Naive thymus-derived CD8-positive, alpha-beta T cell (primary cell): ENCODE measurements at regions not wholly inside any gene's neighbourhood (a gene's known extent, or its start where the extent isn't known, plus 50 kb on each side); places are given as distances from the start of the nearest gene placed in this dataset.

Source experiments
- ATAC-seq, 2 donors: fragments of 150-1000 bp; cut with Tn5 transposase in 1 of 2; sonication (Bioruptor Pico), chemical (Tn5 transposase) in 1 of 2; 1 replicate in 1 of 2; 2 replicates in 1 of 2; pipeline ENCODE4 v1.10.0; 2021; ENCODE audit warnings: mild to moderate bottlenecking in 2 of 2, moderate library complexity in 2 of 2
- POLR2A ChIA-PET: fragments of 350-600 bp; sonication (Branson Sonifier 250); formaldehyde crosslinking; loops from one replicate; lab custom pipeline; 2021; ENCODE audit warnings: antibody characterized with exemption; lab: Charles Lee
- DNase-seq, 10 donors: peaks; one replicate each; pipeline versions ENCODE4 v3.0.0 to v3.0.0-alpha.2; 2020 to 2022
- H3K27ac Mint-ChIP-seq, 10 donors: one replicate each; pipeline ENCODE4 v1.8.0; 2020 to 2022; ENCODE audit warnings: mild to moderate bottlenecking in 10 of 10, mixed read lengths in 10 of 10, moderate library complexity in 4 of 10, inconsistent platforms in 1 of 10
- H3K27me3 Mint-ChIP-seq, 5 donors: one replicate each; pipeline ENCODE4 v1.8.0; 2021 to 2022; ENCODE audit warnings: mixed read lengths in 5 of 5
- H3K36me3 Mint-ChIP-seq, 3 donors: one replicate each; pipeline ENCODE4 v1.8.0; 2020 to 2022; ENCODE audit warnings: mixed read lengths in 3 of 3, mild to moderate bottlenecking in 2 of 3, inconsistent platforms in 1 of 3
- H3K4me1 Mint-ChIP-seq, 4 donors: one replicate each; pipeline ENCODE4 v1.8.0; 2021 to 2022; ENCODE audit warnings: mixed read lengths in 4 of 4
- H3K4me3 Mint-ChIP-seq, 10 donors: one replicate each; pipeline ENCODE4 v1.8.0; 2020 to 2022; ENCODE audit warnings: mild to moderate bottlenecking in 10 of 10, mixed read lengths in 10 of 10, moderate library complexity in 6 of 10, inconsistent platforms in 1 of 10
- H3K9me3 Mint-ChIP-seq, 9 donors: one replicate each; pipeline ENCODE4 v1.8.0; 2020 to 2022; ENCODE audit warnings: mixed read lengths in 9 of 9, mild to moderate bottlenecking in 3 of 9, inconsistent platforms in 1 of 9, moderate library complexity in 1 of 9

DNA sequence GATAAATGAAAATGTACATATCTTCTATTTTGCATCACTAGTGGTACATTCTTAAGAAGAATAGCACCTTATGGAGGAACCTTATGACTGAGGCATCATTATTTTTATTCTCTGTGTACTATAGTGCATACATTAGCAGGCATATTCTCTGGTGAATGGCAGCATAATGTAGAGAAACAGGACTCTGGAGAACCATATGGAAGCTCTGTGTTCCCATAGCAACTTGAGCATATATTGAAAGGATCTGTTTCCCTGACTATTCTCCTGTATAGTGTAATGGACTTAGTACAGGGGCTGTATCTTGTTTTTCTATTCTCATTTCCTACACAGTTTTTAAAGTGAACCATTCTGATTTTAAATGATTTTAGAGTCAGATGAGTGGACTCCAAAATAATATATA lies 128.4 kb upstream of the SMIM30 start:
- Mint-ChIP-seq H3K27ac (no peak overlapping the region), H3K4me1 (no peaks in the 10 kb centered on the region), H3K27me3 (peaks cover 0 to 11% (median 4%) of the 10 kb centered on the region in 5 donors), H3K4me3 (no peak overlapping the region), H3K9me3 (peaks cover 0 to 18% (median 7%) of the 10 kb centered on the region in 9 donors), H3K36me3 (peaks cover 0 to 8% (median 0%) of the 10 kb centered on the region in 3 donors)
- ATAC-seq (no peak), DNase-seq (no peak)
- POLR2A ChIA-PET = no interaction called here

DNA sequence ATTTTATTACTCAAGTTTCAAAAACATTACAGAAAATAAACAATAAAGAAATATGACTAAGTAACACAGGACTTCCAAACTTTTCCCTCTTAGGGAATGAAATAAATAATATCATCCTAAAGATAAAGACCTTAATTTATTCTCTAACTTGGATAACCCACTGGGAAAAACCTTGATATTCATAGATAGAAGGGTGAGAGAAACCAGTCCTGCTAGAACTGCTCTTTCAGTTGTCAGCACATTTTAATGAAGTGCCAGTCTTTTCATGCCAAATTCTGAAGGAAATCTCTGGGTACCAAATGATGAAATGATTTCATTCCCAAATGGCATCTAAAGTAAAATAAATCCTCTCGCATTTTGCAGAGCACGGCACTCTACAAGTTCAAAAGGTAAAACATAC lies 114.5 kb upstream of the SMIM30 start:
- DNase-seq (no peak), ATAC-seq (no peak)
- H3K27ac Mint-ChIP-seq = no peak overlapping the region
- H3K4me1 Mint-ChIP-seq = no peaks in the 10 kb centered on the region
- H3K9me3 Mint-ChIP-seq = peaks cover 0 to 13% (median 2%) of the 10 kb centered on the region in 9 donors
- POLR2A ChIA-PET = no interaction called here
- no peak overlapping the region for H3K4me3 Mint-ChIP-seq
- H3K27me3 Mint-ChIP-seq = peaks cover 0 to 20% (median 4%) of the 10 kb centered on the region in 5 donors
- H3K36me3 Mint-ChIP-seq = peaks cover 0 to 8% (median 0%) of the 10 kb centered on the region in 3 donors

DNA sequence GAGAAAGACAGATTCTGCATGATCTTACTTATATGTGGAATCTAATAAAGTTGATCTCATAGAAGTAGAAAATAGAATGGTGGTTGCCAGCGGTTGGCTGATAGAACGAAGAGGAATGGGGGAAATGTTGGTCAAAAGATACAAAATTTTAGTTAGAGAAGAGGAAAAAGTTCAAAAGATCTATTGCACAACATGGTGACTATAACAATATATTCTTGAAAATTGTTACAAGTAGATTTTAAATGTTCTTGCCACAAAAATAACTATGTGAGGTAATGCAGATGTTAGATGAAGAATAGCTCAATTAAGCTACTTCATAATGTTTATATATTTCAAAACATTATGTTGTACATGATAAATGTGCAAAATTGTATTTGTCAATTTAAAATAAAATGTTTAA lies 112.3 kb upstream of the SMIM30 start:
- POLR2A ChIA-PET = no interaction called here
- peaks cover 0 to 11% (median 0%) of the 10 kb centered on the region in 3 donors for H3K36me3 Mint-ChIP-seq
- ATAC-seq = no peak
- H3K27ac Mint-ChIP-seq = no peak overlapping the region
- no peak for DNase-seq
- peaks cover 0 to 20% (median 7%) of the 10 kb centered on the region in 9 donors for H3K9me3 Mint-ChIP-seq
- no peak overlapping the region for H3K4me3 Mint-ChIP-seq
- H3K4me1 Mint-ChIP-seq = no peaks in the 10 kb centered on the region
- peaks cover 0 to 15% (median 4%) of the 10 kb centered on the region in 5 donors for H3K27me3 Mint-ChIP-seq

DNA sequence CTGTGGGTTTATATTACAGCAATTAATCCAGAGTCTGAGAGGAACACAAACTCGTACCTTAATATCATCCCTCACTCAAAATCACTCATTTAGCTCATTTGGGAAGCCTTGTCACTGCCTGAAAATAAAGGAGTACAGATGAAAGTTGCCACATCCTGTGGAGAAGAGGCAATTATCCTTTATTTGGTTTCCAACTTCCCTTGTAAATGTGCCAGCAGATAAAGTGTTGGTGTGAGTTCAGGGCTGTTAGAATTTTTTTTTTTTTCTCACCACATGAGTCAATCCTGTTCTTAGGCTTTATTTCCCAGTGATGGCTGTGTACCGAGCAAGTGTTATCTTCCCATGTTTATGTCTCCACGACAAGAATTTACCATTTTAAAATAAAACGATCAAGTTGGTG lies 99.0 kb upstream of the SMIM30 start:
- no peak for ATAC-seq
- no peaks in the 10 kb centered on the region for H3K36me3 Mint-ChIP-seq

DNA sequence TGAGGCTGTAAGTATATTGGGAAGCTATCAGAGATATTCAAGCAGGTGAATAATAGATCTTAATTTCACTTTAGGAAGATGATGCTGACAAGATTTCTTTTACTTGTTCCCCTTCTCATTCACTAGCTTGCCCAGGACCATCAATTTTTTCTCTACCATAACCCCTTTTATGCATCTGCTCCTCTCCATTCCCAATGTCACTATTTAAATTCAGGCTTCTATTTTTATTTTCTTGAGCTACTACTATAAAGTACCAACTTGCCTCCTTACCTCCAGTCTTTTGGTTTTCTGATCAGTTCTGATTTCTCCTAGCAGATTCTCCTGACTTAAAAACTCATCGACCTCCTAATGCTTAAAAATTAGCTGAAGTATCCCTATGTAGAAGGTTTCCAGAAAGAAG lies 97.7 kb upstream of the SMIM30 start:
- Mint-ChIP-seq H3K27ac (no peak overlapping the region), H3K9me3 (peaks cover 0 to 6% (median 0%) of the 10 kb centered on the region in 9 donors), H3K36me3 (no peaks in the 10 kb centered on the region), H3K4me1 (no peaks in the 10 kb centered on the region), H3K27me3 (peaks cover 0 to 8% (median 2%) of the 10 kb centered on the region in 5 donors), H3K4me3 (no peak overlapping the region)
- DNase-seq (no peak), ATAC-seq (no peak)
- POLR2A ChIA-PET = no interaction called here

More for the DNA sequence above, 99.0 kb upstream of the SMIM30 start:
- Mint-ChIP-seq H3K4me1 (no peaks in the 10 kb centered on the region), H3K27me3 (peaks cover 0 to 9% (median 3%) of the 10 kb centered on the region in 5 donors), H3K27ac (no peak overlapping the region), H3K4me3 (no peak overlapping the region), H3K9me3 (peaks cover 0 to 6% (median 0%) of the 10 kb centered on the region in 9 donors)
- POLR2A ChIA-PET = no interaction called here
- no peak for DNase-seq

DNA sequence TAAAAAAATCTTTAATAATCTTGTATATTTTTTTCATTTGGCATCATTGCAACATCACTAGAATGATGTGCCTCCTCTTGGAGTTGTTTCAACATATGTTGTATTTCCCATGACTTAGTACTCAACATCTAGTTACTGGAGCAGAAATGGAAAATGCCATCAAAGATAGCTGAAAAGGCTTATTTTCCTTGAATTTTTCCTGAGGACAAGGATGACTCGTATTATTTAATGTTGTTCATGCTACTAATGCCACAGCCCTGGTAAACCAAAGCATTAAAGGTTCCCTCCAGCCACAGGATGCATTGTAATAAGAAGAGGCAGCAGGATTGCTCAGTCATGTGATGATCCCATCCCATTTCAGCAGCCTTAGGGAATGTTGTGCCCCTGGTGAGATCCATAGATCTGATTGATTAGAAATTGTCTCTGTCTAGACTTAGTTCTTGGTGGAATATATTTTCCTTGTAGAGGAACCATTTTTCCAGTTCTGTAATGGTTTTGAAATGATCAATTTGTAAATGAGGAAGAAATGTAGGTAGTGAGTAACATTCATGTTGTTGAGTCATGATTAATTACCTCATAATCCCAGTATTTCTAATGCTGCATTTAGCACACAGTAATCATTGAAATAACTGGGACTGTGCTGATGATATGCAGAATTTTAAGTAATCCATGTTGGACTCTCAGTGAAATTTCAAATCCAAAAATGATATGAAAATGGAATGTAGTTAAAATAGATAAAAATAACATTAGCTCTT lies 91.3 kb upstream of the SMIM30 start:
- Mint-ChIP-seq H3K4me3 (no peak overlapping the region), H3K27me3 (peaks cover 0 to 10% (median 3%) of the 10 kb centered on the region in 5 donors), H3K4me1 (no peaks in the 10 kb centered on the region), H3K36me3 (no peaks in the 10 kb centered on the region), H3K27ac (no peak overlapping the region), H3K9me3 (no peaks in the 10 kb centered on the region)
- POLR2A ChIA-PET = no interaction called here
- ATAC-seq (no peak), DNase-seq (no peak)

DNA sequence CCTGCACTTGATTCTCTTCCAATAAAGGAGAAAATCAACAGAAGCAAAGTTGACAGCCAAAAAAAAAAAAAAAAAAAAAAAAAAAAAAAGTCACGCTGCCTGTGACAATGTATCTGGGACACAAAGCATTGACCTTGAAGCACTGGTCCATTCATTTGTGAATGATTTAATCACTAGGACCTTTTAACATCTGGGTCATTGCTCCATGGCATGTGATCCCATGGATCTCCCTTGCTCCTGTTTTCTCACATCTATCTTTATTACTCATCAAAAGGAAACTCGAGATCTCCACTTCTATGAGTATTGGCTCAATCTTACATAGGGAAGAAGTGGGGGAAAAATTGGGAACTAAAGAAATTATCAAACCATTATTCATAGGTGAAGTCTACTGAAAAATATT lies 89.6 kb upstream of the SMIM30 start:
- POLR2A ChIA-PET = no interaction called here
- H3K27me3 Mint-ChIP-seq = peaks cover 2 to 10% (median 5%) of the 10 kb centered on the region in 5 donors
- H3K9me3 Mint-ChIP-seq = no peaks in the 10 kb centered on the region
- no peak overlapping the region for H3K4me3 Mint-ChIP-seq
- ATAC-seq = no peak
- H3K4me1 Mint-ChIP-seq = no peaks in the 10 kb centered on the region
- H3K36me3 Mint-ChIP-seq = no peaks in the 10 kb centered on the region
- DNase-seq = no peak
- H3K27ac Mint-ChIP-seq = no peak overlapping the region

DNA sequence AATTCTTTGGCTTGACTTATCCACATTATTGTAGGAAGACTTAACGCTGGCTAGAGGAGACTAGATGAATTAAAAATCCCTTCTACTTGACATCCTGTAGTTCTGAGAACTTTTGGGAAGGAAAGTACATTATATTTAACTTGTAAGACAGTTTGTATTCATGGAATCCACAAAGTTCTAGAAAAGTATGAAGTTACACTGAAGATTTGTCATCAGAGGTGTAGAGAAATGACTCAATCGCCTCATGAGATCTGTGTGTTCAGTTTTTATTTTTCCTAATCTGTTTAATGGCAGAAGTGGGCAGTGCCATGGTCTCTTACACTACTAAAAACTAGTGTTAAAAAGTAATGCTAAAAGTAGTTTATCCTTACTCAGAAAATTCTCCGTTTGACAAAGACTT lies 89.1 kb upstream of the SMIM30 start:
- Mint-ChIP-seq H3K27me3 (peaks cover 2 to 10% (median 6%) of the 10 kb centered on the region in 5 donors), H3K9me3 (no peaks in the 10 kb centered on the region), H3K4me3 (no peak overlapping the region), H3K4me1 (no peaks in the 10 kb centered on the region), H3K36me3 (no peaks in the 10 kb centered on the region), H3K27ac (no peak overlapping the region)
- ATAC-seq = no peak
- no peak for DNase-seq
- POLR2A ChIA-PET = no interaction called here

DNA sequence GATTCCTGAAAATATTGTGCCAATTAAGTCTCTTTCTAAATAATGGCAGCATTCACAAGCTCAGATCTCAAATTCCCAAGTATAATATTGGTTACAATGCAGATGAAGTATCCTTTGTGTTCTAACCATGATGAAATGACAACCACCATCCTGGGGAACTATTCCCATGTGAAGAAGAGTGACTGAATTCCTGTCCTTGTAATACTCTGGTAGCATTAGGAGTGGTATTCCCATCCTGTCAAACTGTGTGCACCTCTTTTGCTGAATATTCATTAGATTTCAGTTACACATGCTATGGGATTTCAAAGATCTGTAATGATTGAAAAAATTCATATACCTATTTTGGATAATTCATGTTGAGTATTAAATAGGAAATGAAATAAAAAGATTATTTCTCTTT lies 86.1 kb upstream of the SMIM30 start:
- no peak for DNase-seq
- Mint-ChIP-seq H3K4me1 (no peaks in the 10 kb centered on the region), H3K4me3 (no peak overlapping the region), H3K9me3 (no peaks in the 10 kb centered on the region), H3K36me3 (no peaks in the 10 kb centered on the region), H3K27me3 (peaks cover 2 to 21% (median 10%) of the 10 kb centered on the region in 5 donors), H3K27ac (no peak overlapping the region)
- POLR2A ChIA-PET = no interaction called here
- no peak for ATAC-seq

DNA sequence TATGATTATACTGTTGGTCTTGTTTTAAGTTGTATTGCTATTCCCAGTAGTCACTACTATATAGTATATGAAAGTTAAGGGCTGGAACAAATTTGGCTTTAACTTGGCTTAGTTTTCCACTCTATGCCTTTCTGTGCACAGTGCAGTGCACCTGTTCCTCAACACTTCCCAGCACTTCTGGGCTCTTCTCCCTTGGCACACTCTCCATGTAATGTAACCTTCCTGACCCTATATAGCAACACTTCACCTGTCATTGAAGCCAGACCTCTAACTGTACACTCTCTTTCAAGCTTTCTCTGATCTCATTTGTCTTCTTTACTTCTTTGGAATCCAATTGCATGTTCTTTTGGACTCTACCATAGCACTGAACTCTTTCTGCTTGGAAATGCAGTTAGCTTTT lies 83.9 kb upstream of the SMIM30 start:
- Mint-ChIP-seq H3K9me3 (no peaks in the 10 kb centered on the region), H3K36me3 (no peaks in the 10 kb centered on the region), H3K4me3 (no peak overlapping the region), H3K27me3 (peaks cover 3 to 26% (median 11%) of the 10 kb centered on the region in 5 donors), H3K4me1 (no peaks in the 10 kb centered on the region), H3K27ac (no peak overlapping the region)
- ATAC-seq = no peak
- no peak for DNase-seq
- POLR2A ChIA-PET = no interaction called here

DNA sequence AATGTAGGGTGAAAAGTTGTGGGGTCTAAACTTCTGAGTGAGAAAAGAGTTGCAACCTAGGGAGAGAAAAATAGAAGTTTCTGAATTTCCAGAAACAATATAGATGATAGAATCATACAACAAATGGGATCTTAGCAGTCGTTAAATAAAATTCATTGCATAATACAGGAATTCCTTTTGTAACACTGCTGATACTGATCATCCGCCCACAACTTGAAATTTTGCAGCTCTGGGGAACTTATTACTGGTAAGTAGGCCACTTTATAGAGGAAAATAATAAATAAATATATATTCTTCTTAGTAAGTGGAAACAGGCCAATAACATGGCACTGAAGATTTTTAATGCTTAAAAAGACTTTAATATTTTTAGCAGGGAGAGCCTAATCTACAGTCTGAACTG lies 81.9 kb upstream of the SMIM30 start:
- POLR2A ChIA-PET = no interaction called here
- H3K27me3 Mint-ChIP-seq = peaks cover 0 to 20% (median 11%) of the 10 kb centered on the region in 5 donors
- H3K27ac Mint-ChIP-seq = no peak overlapping the region
- H3K4me3 Mint-ChIP-seq = no peak overlapping the region
- ATAC-seq = no peak
- H3K4me1 Mint-ChIP-seq = no peaks in the 10 kb centered on the region
- no peaks in the 10 kb centered on the region for H3K36me3 Mint-ChIP-seq
- no peaks in the 10 kb centered on the region for H3K9me3 Mint-ChIP-seq
- no peak for DNase-seq

DNA sequence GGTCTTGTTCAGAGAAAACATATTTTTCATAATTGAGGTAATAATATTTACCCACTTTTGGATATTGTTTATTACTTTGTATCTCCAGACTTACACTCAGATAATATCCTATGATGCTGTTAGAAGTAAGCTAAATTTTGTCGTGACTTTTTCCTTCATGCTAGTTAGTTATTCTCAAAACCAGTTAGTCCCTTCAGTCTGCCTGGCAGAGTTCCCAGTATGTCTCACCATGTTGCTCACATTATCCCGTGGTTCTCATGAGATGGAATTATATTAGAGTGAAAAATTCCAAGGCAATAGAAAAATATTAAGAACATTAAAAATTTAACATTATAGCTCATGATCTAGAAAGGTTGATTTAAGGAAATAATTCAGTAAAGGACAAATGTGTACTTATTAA lies 81.5 kb upstream of the SMIM30 start:
- Mint-ChIP-seq H3K27ac (no peak overlapping the region), H3K9me3 (no peaks in the 10 kb centered on the region), H3K27me3 (peaks cover 0 to 20% (median 11%) of the 10 kb centered on the region in 5 donors), H3K4me1 (no peaks in the 10 kb centered on the region), H3K4me3 (no peak overlapping the region), H3K36me3 (no peaks in the 10 kb centered on the region)
- DNase-seq = no peak
- no peak for ATAC-seq
- POLR2A ChIA-PET = no interaction called here

DNA sequence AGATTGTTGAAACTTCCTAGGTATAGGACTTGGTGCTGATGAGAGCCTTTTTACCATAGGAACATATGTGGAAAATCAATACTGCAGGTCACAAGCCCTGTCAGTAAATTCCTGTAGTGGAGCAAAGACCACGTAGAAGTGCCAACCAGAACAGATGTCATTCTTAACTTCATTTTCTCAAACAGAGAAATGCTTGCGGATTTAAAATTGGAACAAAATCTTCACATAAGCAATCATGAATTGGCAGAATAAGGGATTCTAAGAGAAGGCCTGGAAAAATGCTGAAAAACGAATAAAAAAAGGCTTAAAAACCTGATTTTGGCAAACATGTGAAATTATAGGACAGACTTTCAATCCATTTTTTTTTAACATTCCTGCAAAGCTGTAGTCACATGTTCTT lies 80.8 kb upstream of the SMIM30 start:
- ATAC-seq (no peak), DNase-seq (no peak)
- Mint-ChIP-seq H3K27me3 (peaks cover 0 to 20% (median 10%) of the 10 kb centered on the region in 5 donors), H3K27ac (no peak overlapping the region), H3K36me3 (no peaks in the 10 kb centered on the region), H3K4me3 (no peak overlapping the region), H3K4me1 (no peaks in the 10 kb centered on the region), H3K9me3 (peaks cover 0 to under 1% (median 0%) of the 10 kb centered on the region in 9 donors)
- POLR2A ChIA-PET = no interaction called here

DNA sequence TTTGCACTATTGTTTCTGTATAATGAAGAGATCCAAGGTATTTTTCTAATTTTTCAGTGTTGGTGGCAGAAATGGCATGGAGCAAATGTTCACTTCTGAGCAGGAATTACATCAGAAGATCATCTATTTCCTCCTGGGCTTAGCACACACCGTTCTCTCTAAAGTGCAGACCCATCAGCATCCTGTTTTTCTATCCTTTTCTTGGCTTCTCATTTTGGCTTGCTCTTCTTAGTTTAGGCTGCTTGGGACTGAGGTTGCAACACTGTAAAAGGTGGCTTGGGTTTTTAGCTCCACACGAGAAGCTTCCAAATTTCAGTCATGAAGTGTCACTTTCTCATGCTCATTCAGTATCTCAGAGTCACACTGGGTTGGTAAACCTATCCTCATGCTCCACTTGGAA lies 79.9 kb upstream of the SMIM30 start:
- Mint-ChIP-seq H3K4me1 (no peaks in the 10 kb centered on the region), H3K27me3 (peaks cover 0 to 20% (median 5%) of the 10 kb centered on the region in 5 donors), H3K9me3 (peaks cover 0 to 2% (median 0%) of the 10 kb centered on the region in 9 donors), H3K36me3 (no peaks in the 10 kb centered on the region), H3K27ac (no peak overlapping the region), H3K4me3 (no peak overlapping the region)
- ATAC-seq (no peak), DNase-seq (no peak)
- POLR2A ChIA-PET = no interaction called here
